Mesenchymal stem cell (in vitro differentiated cells and primary cell): ENCODE measurements at regions not wholly inside any gene's neighbourhood (a gene's known extent, or its start where the extent isn't known, plus 50 kb on each side); places are given as distances from the start of the nearest gene placed in this dataset.
A peak's percentile ranks its signal among the peaks of the same experiment; 100 is the strongest.
"Not testable (repeated sequence)": the region's sequence is repeated elsewhere in the genome, so short reads cannot be mapped to it uniquely, and the experiment has no call there.

ENCODE experiments used
- DNase-seq: peaks from one replicate; pipeline ENCODE4 v3.0.0-alpha.2; 2013
- H2AFZ ChIP-seq: one replicate; pipeline ENCODE4 v1.6.1; 2013; ENCODE audit warnings: low read depth, mild to moderate bottlenecking, control low read depth, inconsistent platforms, low read length, moderate library complexity
- H2AK5ac ChIP-seq: 2 replicates; pipeline ENCODE4 v1.6.1; 2013; ENCODE audit warnings: low read length, moderate library complexity, mild to moderate bottlenecking, inconsistent platforms; ENCODE audit not compliant: severe bottlenecking
- H2BK120ac ChIP-seq: one replicate; pipeline ENCODE4 v1.6.1; 2013; ENCODE audit warnings: low read depth, mild to moderate bottlenecking, inconsistent platforms, low read length, moderate library complexity
- H2BK12ac ChIP-seq, 2 experiments: one replicate each; pipeline ENCODE4 v1.6.1; 2013; ENCODE audit warnings: inconsistent platforms in 2 of 2, low read length in 2 of 2, mild to moderate bottlenecking in 2 of 2, moderate library complexity in 2 of 2, control low read depth in 1 of 2
- H2BK15ac ChIP-seq: one replicate; pipeline ENCODE4 v1.6.1; 2013; ENCODE audit warnings: mild to moderate bottlenecking, low read depth, inconsistent platforms; ENCODE audit not compliant: poor library complexity, severe bottlenecking
- H2BK5ac ChIP-seq: 2 replicates; pipeline ENCODE4 v1.6.1; 2013; ENCODE audit warnings: low read depth, mild to moderate bottlenecking, low read length, control low read depth, inconsistent platforms; ENCODE audit not compliant: poor library complexity, severe bottlenecking
- H3K14ac ChIP-seq, 2 experiments: one replicate each; pipeline ENCODE4 v1.6.1; 2013; ENCODE audit warnings: inconsistent platforms in 2 of 2, low read length in 2 of 2, control low read depth in 1 of 2, mild to moderate bottlenecking in 1 of 2, moderate library complexity in 1 of 2
- H3K18ac ChIP-seq, 2 experiments: one replicate each; pipeline ENCODE4 v1.6.1; 2013; ENCODE audit warnings: inconsistent platforms in 2 of 2, low read length in 2 of 2, control low read depth in 1 of 2, low read depth in 1 of 2, mild to moderate bottlenecking in 1 of 2
- H3K23ac ChIP-seq, 2 experiments: one replicate each; pipeline ENCODE4 v1.6.1; 2013; ENCODE audit warnings: inconsistent platforms in 2 of 2, low read length in 2 of 2, mild to moderate bottlenecking in 2 of 2, moderate library complexity in 2 of 2, control low read depth in 1 of 2
- H3K27ac ChIP-seq: 2 replicates; pipeline ENCODE4 v1.5.1; 2013; ENCODE audit warnings: mild to moderate bottlenecking, moderate library complexity, low read length, control low read depth, inconsistent platforms; ENCODE audit not compliant: poor library complexity, severe bottlenecking
- H3K27me3 ChIP-seq, 2 experiments: 2 replicates each; pipeline versions ENCODE4 v1.6.1 to v1.7.0; 2013; ENCODE audit warnings: low read length in 2 of 2, mild to moderate bottlenecking in 2 of 2, moderate library complexity in 2 of 2, control low read depth in 1 of 2, inconsistent platforms in 1 of 2; ENCODE audit not compliant: control insufficient read depth in 1 of 2, insufficient read depth in 1 of 2
- H3K36me3 ChIP-seq, 2 experiments: 2 replicates each; pipeline versions ENCODE4 v1.6.1 to v1.7.0; 2013; ENCODE audit warnings: low read length in 2 of 2, control low read depth in 1 of 2, inconsistent platforms in 1 of 2, low read depth in 1 of 2, mild to moderate bottlenecking in 1 of 2; ENCODE audit not compliant: insufficient read depth in 2 of 2, control insufficient read depth in 1 of 2
- H3K4ac ChIP-seq, 2 experiments: one replicate each; pipeline ENCODE4 v1.6.1; 2013; ENCODE audit warnings: inconsistent platforms in 2 of 2, low read length in 2 of 2, mild to moderate bottlenecking in 2 of 2, moderate library complexity in 2 of 2, control low read depth in 1 of 2, low read depth in 1 of 2
- H3K4me1 ChIP-seq: 2 replicates; pipeline ENCODE4 v1.6.1; 2013; ENCODE audit warnings: low read depth, low read length, control low read depth; ENCODE audit not compliant: control insufficient read depth, insufficient read depth
- H3K4me2 ChIP-seq: 2 replicates; pipeline ENCODE4 v1.6.1; 2013; ENCODE audit warnings: low read length, mild to moderate bottlenecking, inconsistent platforms; ENCODE audit not compliant: poor library complexity, severe bottlenecking
- H3K4me3 ChIP-seq, 2 experiments: 2 replicates each; pipeline versions ENCODE4 v1.5.1 to v1.7.0; 2013; ENCODE audit warnings: low read length in 2 of 2, mild to moderate bottlenecking in 2 of 2, control low read depth in 1 of 2, low read depth in 1 of 2; ENCODE audit not compliant: insufficient read depth in 1 of 2
- H3K79me1 ChIP-seq: replicated peaks from 2 replicates; pipeline ENCODE4 v1.6.1; 2013; ENCODE audit warnings: mild to moderate bottlenecking, control low read depth, low read length, inconsistent platforms; ENCODE audit not compliant: poor library complexity, severe bottlenecking
- H3K9ac ChIP-seq: 2 replicates; pipeline ENCODE4 v1.7.0; 2013; ENCODE audit warnings: mild to moderate bottlenecking, low read length, moderate library complexity
- H3K9me3 ChIP-seq: 2 replicates; pipeline ENCODE4 v1.7.0; 2013; ENCODE audit warnings: mild to moderate bottlenecking, low read length; ENCODE audit not compliant: control insufficient read depth
- H4K8ac ChIP-seq: one replicate; pipeline ENCODE4 v1.6.1; 2013; ENCODE audit warnings: inconsistent platforms, mild to moderate bottlenecking, low read length, moderate library complexity
- H4K91ac ChIP-seq: one replicate; pipeline ENCODE4 v1.6.1; 2013; ENCODE audit warnings: mild to moderate bottlenecking, low read length, inconsistent platforms
- WGBS: methylation state at CpG from one replicate; pipeline ENCODE4 v1.1.7; 2013; ENCODE audit warnings: mixed read lengths; 5-methylcytosine and 5-hydroxymethylcytosine counted together

GRCh38 chr5:124889486-124889825, 143.0 kb upstream of the ZNF608 start:
- H3K18ac ChIP-seq = no peak overlapping the region
- H2BK15ac ChIP-seq = no peak overlapping the region
- no CpG with 5 or more reads among the region's 2 CpGs for WGBS
- no peaks in the 10 kb centered on the region for H3K79me1 ChIP-seq
- H3K4me3 ChIP-seq = no peak overlapping the region
- H2AFZ ChIP-seq = no peak overlapping the region
- H2AK5ac ChIP-seq = no peak overlapping the region
- no peak for DNase-seq
- no peak overlapping the region for H2BK5ac ChIP-seq
- no peak overlapping the region for H4K8ac ChIP-seq
- H3K14ac ChIP-seq = no peak overlapping the region
- H2BK120ac ChIP-seq = no peak overlapping the region
- H3K4me1 ChIP-seq = peaks cover 2% of the 10 kb centered on the region
- no peak overlapping the region for H4K91ac ChIP-seq
- no peak overlapping the region for H3K23ac ChIP-seq
- H3K9me3 ChIP-seq = no peaks in the 10 kb centered on the region
- no peak overlapping the region for H2BK12ac ChIP-seq
- H3K36me3 ChIP-seq = no peaks in the 10 kb centered on the region
- H3K4me2 ChIP-seq = no peak overlapping the region
- H3K9ac ChIP-seq = no peak overlapping the region
- H3K27ac ChIP-seq = peak overlapping the region; percentile 58
- no peak overlapping the region for H3K4ac ChIP-seq
- H3K27me3 ChIP-seq = no peaks in the 10 kb centered on the region

- H3K14ac ChIP-seq = no peak overlapping the region
- H2AK5ac ChIP-seq = no peak overlapping the region
- H3K27me3 ChIP-seq = no peaks in the 10 kb centered on the region
- no peak overlapping the region for H3K18ac ChIP-seq
- no peak overlapping the region for H3K4ac ChIP-seq
- no peaks in the 10 kb centered on the region for H3K36me3 ChIP-seq
- H3K23ac ChIP-seq = no peak overlapping the region
- H3K4me2 ChIP-seq = no peak overlapping the region
- H4K8ac ChIP-seq = no peak overlapping the region
- H2BK5ac ChIP-seq = no peak overlapping the region
- no peak overlapping the region for H2AFZ ChIP-seq
- H3K4me1 ChIP-seq = peaks cover 2% of the 10 kb centered on the region
- H3K9me3 ChIP-seq = no peaks in the 10 kb centered on the region
- H3K4me3 ChIP-seq = no peak overlapping the region
- H4K91ac ChIP-seq = no peak overlapping the region
- DNase-seq = no peak
- no peak overlapping the region for H2BK120ac ChIP-seq
- no peak overlapping the region for H2BK15ac ChIP-seq
- no peak overlapping the region for H3K9ac ChIP-seq
- H3K79me1 ChIP-seq = no peaks in the 10 kb centered on the region
- no peak overlapping the region for H2BK12ac ChIP-seq
- no peak overlapping the region for H3K27ac ChIP-seq
- WGBS = 97% methylated on average over 5 of the region's 5 CpGs
Measured at GRCh38 chr5:124889850-124890249, 143.4 kb upstream of the ZNF608 start.

- H3K4me1 ChIP-seq, H3K4me2 ChIP-seq, H3K23ac ChIP-seq, H3K27ac ChIP-seq, H2BK120ac ChIP-seq, H4K8ac ChIP-seq, H3K14ac ChIP-seq, H3K18ac ChIP-seq, H2BK5ac ChIP-seq, H4K91ac ChIP-seq, H3K9ac ChIP-seq, H2BK12ac ChIP-seq, H3K79me1 ChIP-seq, H3K4me3 ChIP-seq, H2AK5ac ChIP-seq, H3K36me3 ChIP-seq, H2AFZ ChIP-seq, H3K27me3 ChIP-seq, H3K9me3 ChIP-seq, DNase-seq, H2BK15ac ChIP-seq, H3K4ac ChIP-seq: not testable (repeated sequence)
- WGBS = 96% methylated on average over 4 of the region's 4 CpGs
Measured at GRCh38 chr5:124890442-124890841, 144.0 kb upstream of the ZNF608 start.

DNA sequence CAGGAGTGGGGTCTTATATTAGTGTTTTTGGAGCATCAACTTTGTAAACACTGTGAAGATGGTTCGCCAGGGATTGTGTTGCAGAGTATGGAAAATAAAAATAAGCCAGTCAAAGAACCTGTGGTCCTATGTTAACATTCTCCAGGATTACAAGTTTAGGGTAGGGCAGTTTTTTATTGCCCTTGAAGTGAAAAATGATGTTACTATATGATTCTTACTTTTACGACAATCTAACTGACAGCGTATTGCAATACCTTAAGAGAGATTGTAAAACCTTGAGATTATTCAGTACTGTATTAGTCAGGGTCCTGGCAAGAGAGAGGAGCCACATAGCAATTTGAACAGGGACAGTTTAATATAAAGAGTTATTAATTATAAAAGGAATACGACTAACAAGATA, 144.7 kb upstream of the ZNF608 start:
- no peak overlapping the region for H2BK12ac ChIP-seq

More for the DNA sequence above, 144.7 kb upstream of the ZNF608 start:
- H4K91ac ChIP-seq = no peak overlapping the region
- no peak overlapping the region for H2AK5ac ChIP-seq
- H2BK15ac ChIP-seq = no peak overlapping the region
- H3K14ac ChIP-seq = no peak overlapping the region
- no peak overlapping the region for H3K23ac ChIP-seq
- H3K4me2 ChIP-seq = no peak overlapping the region
- no peak overlapping the region for H3K18ac ChIP-seq
- H3K27ac ChIP-seq = no peak overlapping the region
- no peak overlapping the region for H3K9ac ChIP-seq
- no peak overlapping the region for H2AFZ ChIP-seq
- H2BK5ac ChIP-seq = peak overlapping the region; percentile 31
- 87% methylated on average over 1 of the region's 4 CpGs for WGBS
- peaks cover 2% of the 10 kb centered on the region for H3K4me1 ChIP-seq
- no peak overlapping the region for H4K8ac ChIP-seq
- H3K79me1 ChIP-seq = no peaks in the 10 kb centered on the region
- no peaks in the 10 kb centered on the region for H3K27me3 ChIP-seq
- H2BK120ac ChIP-seq = no peak overlapping the region
- H3K4me3 ChIP-seq = no peak overlapping the region
- no peak overlapping the region for H3K4ac ChIP-seq
- no peaks in the 10 kb centered on the region for H3K9me3 ChIP-seq
- no peaks in the 10 kb centered on the region for H3K36me3 ChIP-seq
- no peak for DNase-seq
